Mucosa of descending colon (tissue), 3 donors: ENCODE measurements at regions not wholly inside any gene's neighbourhood (a gene's known extent, or its start where the extent isn't known, plus 50 kb on each side); places are given as distances from the start of the nearest gene placed in this dataset.

ENCODE experiments used
- ATAC-seq: fragments of 200-7000 bp; cut with Tn5 transposase; one replicate; pipeline ENCODE4 v1.9.1; 2020; ENCODE audit warnings: mild to moderate bottlenecking, moderate library complexity
- DNase-seq, 3 donors: peaks; one replicate each; pipeline ENCODE4 v3.0.0-alpha.2; 2020
- H3K36me3 ChIP-seq: fragments of 200-600 bp; one replicate; pipeline ENCODE4 v1.8.0; 2021; ENCODE audit warnings: low read depth, mild to moderate bottlenecking
- H3K4me1 ChIP-seq: fragments of 200-600 bp; one replicate; pipeline ENCODE4 v1.8.0; 2021; ENCODE audit warnings: low read depth, mild to moderate bottlenecking
- H3K4me3 ChIP-seq: fragments of 200-600 bp; one replicate; pipeline ENCODE4 v1.8.0; 2021; ENCODE audit warnings: mild to moderate bottlenecking
- H3K9me3 ChIP-seq: fragments of 200-600 bp; one replicate; pipeline ENCODE4 v1.8.0; 2021; ENCODE audit warnings: mild to moderate bottlenecking
- CTCF ChIP-seq: fragments of 200-600 bp; IDR thresholded peaks from one replicate; pipeline ENCODE4 v1.8.0; 2022; ENCODE audit warnings: antibody characterized with exemption, mild to moderate bottlenecking
- intact Hi-C, 2 donors: fragments of 100-400 bp; cut with DNase I in 1 of 2; cut with micrococcal nuclease in 1 of 2; formaldehyde crosslinking; loops; one replicate each; pipeline versions ENCODE4 v1.11.0 to v1.11.1; 2022; cut with DNase I, micrococcal nuclease
- donor health status: DM: no; HTN: no; CAD: no; lungs with moderate emphysema.
- donor health status: DM: no; HTN: no; CAD: no.
- donor health status: DM: no; HTN: yes; CAD: no.

DNA sequence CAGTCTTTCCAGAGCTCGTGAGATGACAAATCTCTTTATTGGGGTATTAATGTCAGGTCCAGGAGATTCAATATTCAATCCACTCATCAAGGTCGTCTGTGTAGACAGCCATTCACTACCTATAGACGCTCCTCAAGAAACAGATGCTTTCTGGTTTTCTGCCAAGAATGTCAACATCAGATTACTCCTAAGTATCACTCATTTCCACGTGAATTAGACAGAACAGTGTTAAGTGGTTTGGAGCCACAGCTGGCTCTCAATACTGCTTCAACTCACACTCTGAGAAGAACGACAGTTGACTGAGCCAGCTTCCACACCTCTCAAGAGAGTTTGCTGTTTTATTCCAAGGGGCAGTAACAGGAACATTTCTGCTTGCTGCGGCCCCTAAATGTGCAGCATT lies 113.5 kb upstream of the NEDD4L start:
- H3K4me3 ChIP-seq, result no peak overlapping the region

GRCh38 chr18:57929922-57930321 lies 114.1 kb upstream of the NEDD4L start:
- no peaks in the 10 kb centered on the region for H3K4me1 ChIP-seq
- DNase-seq (no peak), ATAC-seq (no peak)
- intact Hi-C loops, result no loop called here
- no peak for TF ChIP-seq CTCF
- no peak overlapping the region for H3K4me3 ChIP-seq
- H3K9me3 ChIP-seq, result no peaks in the 10 kb centered on the region
- no peaks in the 10 kb centered on the region for H3K36me3 ChIP-seq

More for the DNA sequence above, 113.5 kb upstream of the NEDD4L start:
- no peaks in the 10 kb centered on the region for H3K9me3 ChIP-seq
- H3K4me1 ChIP-seq, result no peaks in the 10 kb centered on the region
- DNase-seq (no peak), ATAC-seq (peak; percentile 38)
- no peak for TF ChIP-seq CTCF
- intact Hi-C loops, result no loop called here
- no peaks in the 10 kb centered on the region for H3K36me3 ChIP-seq

- ATAC-seq (no peak), DNase-seq (no peak)
- H3K36me3 ChIP-seq, result no peaks in the 10 kb centered on the region
- no peaks in the 10 kb centered on the region for H3K4me1 ChIP-seq
- no peaks in the 10 kb centered on the region for H3K9me3 ChIP-seq
- H3K4me3 ChIP-seq, result no peak overlapping the region
- no peak for TF ChIP-seq CTCF
- intact Hi-C loops, result no loop called here
Observed at GRCh38 chr18:57928466-57928865, 115.6 kb upstream of the NEDD4L start.

DNA sequence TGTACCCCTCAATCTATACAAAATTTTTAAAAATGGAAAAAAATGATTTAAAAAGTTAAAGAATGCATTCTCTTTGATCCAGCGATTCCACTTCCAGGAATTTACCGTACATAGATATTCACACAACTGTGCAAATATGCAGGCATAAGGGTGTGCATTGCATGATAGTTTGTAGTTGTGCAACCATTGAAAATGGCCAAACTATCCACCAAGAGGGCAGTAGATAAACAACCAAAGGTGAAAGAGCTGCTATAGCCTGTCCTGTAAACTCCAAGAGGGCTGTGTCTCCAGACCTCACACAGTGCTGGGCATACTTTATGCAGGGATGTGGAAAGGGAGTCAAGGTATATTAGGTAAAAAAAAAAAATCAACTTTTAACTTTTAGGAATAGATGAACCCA lies 116.5 kb upstream of the NEDD4L start:
- intact Hi-C loops, result no loop called here
- no peak overlapping the region for H3K4me3 ChIP-seq
- ATAC-seq (no peak), DNase-seq (no peak)
- no peaks in the 10 kb centered on the region for H3K36me3 ChIP-seq
- no peak for TF ChIP-seq CTCF
- H3K9me3 ChIP-seq, result no peaks in the 10 kb centered on the region
- H3K4me1 ChIP-seq, result no peaks in the 10 kb centered on the region

DNA sequence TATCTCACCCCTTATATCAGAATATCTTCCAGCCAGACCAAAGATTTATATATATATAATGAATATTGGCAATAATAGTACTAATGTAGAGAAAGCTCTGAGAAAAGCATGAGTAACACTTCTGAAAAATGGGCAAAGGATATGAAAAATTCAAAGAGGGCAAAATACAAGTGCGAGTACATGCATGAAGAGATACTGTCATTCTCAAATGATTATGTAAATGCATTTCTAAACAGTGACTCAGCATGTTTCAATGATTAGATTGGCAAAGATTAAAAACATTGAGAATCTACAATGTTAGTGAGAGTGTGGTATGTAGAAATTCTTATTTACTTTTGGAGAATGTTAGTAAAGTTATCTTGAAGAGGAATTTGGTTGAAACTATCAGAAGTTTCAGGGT lies 118.3 kb upstream of the NEDD4L start:
- intact Hi-C loops, result no loop called here
- Histone ChIP-seq H3K4me3 (no peak overlapping the region), H3K9me3 (no peaks in the 10 kb centered on the region), H3K4me1 (no peaks in the 10 kb centered on the region), H3K36me3 (no peaks in the 10 kb centered on the region)
- no peak for TF ChIP-seq CTCF
- ATAC-seq (no peak), DNase-seq (no peak)

- intact Hi-C loops, result no loop called here
- Histone ChIP-seq H3K4me1 (no peaks in the 10 kb centered on the region), H3K4me3 (no peak overlapping the region), H3K9me3 (no peaks in the 10 kb centered on the region), H3K36me3 (no peaks in the 10 kb centered on the region)
- no peak for DNase-seq
- ATAC-seq, result no peak
- no peak for TF ChIP-seq CTCF
Observed at GRCh38 chr18:57923611-57924010, 120.4 kb upstream of the NEDD4L start.
